ENCODE measurements at regions not wholly inside any gene's neighbourhood (a gene's known extent, or its start where the extent isn't known, plus 50 kb on each side); places are given as distances from the start of the nearest gene placed in this dataset.

DNA sequence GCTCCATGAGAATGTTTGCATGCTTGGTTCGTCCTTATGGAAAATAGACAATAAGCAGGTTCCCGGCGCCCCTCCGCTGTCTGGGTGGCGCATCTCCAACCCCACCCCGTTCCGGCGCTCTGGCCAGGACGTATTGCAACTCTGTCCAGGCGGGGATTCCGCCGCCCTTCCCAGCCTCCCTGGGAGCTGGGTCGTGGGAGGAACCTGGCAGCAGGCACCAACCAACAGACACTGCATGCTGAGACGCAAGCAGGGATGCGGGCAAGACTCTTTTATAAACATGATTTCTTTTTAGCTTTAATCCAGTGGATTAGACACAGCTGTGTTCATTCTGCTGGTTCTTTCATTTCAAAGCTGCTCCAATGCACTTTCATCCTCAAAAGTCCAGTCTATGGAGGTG is 240.2 kb downstream of the SH3BP4 start:
- no peak for DNase-seq (ENCODE audit: low spot score)
- TF ChIP-seq, protein P1, sequence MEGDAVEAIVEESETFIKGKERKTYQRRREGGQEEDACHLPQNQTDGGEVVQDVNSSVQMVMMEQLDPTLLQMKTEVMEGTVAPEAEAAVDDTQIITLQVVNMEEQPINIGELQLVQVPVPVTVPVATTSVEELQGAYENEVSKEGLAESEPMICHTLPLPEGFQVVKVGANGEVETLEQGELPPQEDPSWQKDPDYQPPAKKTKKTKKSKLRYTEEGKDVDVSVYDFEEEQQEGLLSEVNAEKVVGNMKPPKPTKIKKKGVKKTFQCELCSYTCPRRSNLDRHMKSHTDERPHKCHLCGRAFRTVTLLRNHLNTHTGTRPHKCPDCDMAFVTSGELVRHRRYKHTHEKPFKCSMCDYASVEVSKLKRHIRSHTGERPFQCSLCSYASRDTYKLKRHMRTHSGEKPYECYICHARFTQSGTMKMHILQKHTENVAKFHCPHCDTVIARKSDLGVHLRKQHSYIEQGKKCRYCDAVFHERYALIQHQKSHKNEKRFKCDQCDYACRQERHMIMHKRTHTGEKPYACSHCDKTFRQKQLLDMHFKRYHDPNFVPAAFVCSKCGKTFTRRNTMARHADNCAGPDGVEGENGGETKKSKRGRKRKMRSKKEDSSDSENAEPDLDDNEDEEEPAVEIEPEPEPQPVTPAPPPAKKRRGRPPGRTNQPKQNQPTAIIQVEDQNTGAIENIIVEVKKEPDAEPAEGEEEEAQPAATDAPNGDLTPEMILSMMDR (IDR thresholded peaks at IDR 0.05; ENCODE audit: extremely low read depth, missing control alignments), result no peak

DNA sequence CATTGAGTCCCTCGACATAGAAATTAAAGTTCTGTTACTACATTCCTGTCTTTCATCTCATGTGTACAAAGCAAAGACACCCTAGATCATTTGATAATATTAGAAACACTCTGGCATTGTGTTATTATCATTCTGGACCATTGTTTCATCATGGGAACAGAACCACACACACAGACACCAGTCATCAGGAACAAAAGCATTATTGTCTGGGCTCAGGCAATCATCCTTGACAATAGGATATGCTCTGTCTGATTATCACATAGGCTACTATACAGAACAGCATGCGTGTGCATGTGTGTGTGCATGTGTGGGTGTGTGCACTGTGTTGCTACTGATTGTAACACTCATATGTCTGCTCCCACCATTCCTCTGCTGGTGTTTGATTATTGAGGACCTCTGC is 242.5 kb downstream of the SH3BP4 start:
- TF ChIP-seq, protein P1 (IDR thresholded peaks at IDR 0.05; ENCODE audit: extremely low read depth, missing control alignments), result no peak
- DNase-seq (ENCODE audit: low spot score), result no peak

GRCh38 chr2:235194836-235195235 is 243.0 kb downstream of the SH3BP4 start:
- DNase-seq (ENCODE audit: low spot score), result no peak
- TF ChIP-seq, protein P1 (IDR thresholded peaks at IDR 0.05; ENCODE audit: extremely low read depth, missing control alignments), result no peak

DNA sequence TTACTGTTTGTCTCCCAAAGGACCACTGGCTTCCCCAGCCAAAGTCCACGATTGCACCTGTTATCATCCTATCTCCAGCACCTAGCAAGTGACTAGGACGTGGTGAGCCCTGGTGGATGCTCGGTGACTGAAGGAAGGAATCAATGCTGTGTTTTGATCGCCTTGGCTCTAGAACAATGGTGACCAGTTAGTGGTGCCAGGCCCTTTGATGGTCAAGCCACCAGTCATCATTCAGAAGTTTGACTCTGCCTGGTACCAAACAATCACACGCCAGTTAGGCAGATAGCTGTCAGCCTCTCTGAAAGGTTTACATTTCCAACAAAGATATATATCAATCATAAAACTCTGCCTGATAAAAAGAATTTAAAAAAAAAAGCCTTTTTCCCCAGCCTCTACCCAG is 244.1 kb downstream of the SH3BP4 start:
- no peak for DNase-seq (ENCODE audit: low spot score)
- TF ChIP-seq, protein P1 (IDR thresholded peaks at IDR 0.05; ENCODE audit: extremely low read depth, missing control alignments), result no peak

- DNase-seq (ENCODE audit: low spot score), result no peak
- TF ChIP-seq, protein P1 (IDR thresholded peaks at IDR 0.05; ENCODE audit: extremely low read depth, missing control alignments), result no peak
Observed at GRCh38 chr2:235199128-235199527, 247.3 kb downstream of the SH3BP4 start.

DNA sequence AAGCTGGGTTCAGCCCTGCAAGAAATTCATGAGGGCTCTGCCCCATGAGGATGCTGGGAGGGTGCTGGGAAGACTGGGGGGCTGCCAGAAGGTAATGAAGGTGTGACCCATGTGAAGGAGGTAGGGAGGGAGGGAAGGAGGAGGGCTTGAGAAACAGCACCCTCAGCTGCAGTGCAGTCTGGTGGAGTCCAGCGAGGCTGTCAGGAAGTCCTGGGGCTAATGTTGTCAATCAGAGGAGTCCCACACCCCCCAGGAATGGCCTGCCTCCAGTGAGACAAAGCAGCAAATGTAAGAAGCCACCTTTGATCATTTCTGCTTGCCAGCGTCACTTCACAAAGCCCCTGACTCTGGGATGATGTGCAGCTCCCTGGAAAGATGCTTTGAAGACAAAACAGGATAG is 248.4 kb downstream of the SH3BP4 start:
- DNase-seq (ENCODE audit: low spot score), result no peak
- TF ChIP-seq, protein P1 (IDR thresholded peaks at IDR 0.05; ENCODE audit: extremely low read depth, missing control alignments), result no peak

DNA sequence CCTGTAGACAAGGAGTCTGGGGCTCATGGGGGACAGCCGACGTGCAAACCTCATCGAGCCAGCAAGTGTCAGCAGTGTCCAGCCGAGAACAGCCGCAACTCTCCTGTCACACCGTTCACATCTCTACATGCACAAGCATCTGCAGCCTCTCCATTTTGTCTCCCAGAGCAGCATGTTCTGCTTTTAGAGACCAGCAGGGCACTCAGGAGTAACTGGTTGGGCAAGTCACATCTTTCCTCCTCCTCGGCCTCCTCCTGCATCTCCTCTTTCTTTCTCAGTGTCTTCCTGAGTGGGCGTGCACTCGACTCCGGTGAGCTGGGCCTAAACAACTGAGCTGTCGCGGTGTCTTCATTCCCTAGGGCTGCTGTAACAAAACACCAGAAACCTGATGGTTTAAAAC is 249.9 kb downstream of the SH3BP4 start:
- no peak for DNase-seq (ENCODE audit: low spot score)
- TF ChIP-seq, protein P1 (IDR thresholded peaks at IDR 0.05; ENCODE audit: extremely low read depth, missing control alignments), result no peak
